PC-3 (cell line): ENCODE measurements at regions not wholly inside any gene's neighbourhood (a gene's known extent, or its start where the extent isn't known, plus 50 kb on each side); places are given as distances from the start of the nearest gene placed in this dataset.

ENCODE experiments used
- ATAC-seq: fragments of 200-7000 bp; cut with Tn5 transposase; 2 replicates; pipeline ENCODE4 v1.9.1; 2020; ENCODE audit warnings: mild to moderate bottlenecking, moderate library complexity
- BruUV-seq: library from RNA; stranded (reverse); fragments of 400-500 nt; replicated peaks from 2 replicates; lab custom pipeline; 2021; lab: Mats Ljungman, UMichigan
- CTCF ChIA-PET: fragments of 300-600 bp; sonication (Branson Sonifier 250); formaldehyde crosslinking; loops from one replicate; lab custom pipeline; 2022; ENCODE audit warnings: antibody characterized with exemption; lab: Charles Lee
- POLR2A ChIA-PET: fragments of 300-600 bp; sonication (Branson Sonifier 250); formaldehyde crosslinking; loops from one replicate; lab custom pipeline; 2022; ENCODE audit warnings: antibody characterized with exemption; ENCODE audit not compliant: unreplicated experiment; lab: Charles Lee
- DNase-seq: peaks from one replicate; pipeline ENCODE4 v3.0.0-alpha.2; 2015
- H2AFZ ChIP-seq: fragments of 300-600 bp; sonication (generic); 2 replicates; pipeline ENCODE4 v1.6.0; 2016; ENCODE audit warnings: antibody characterized with exemption, low read length
- H3F3A ChIP-seq: fragments of 300-600 bp; sonication (generic); one replicate; pipeline ENCODE4 v1.6.0; 2017; ENCODE audit warnings: antibody characterized with exemption, low read length, control low read depth, mild to moderate bottlenecking; ENCODE audit not compliant: unreplicated experiment
- H3K27ac ChIP-seq: fragments of 300-600 bp; sonication (generic); 2 replicates; pipeline ENCODE4 v1.5.1; 2016; ENCODE audit warnings: mild to moderate bottlenecking, low read length
- H3K27me3 ChIP-seq: fragments of 300-600 bp; sonication (generic); 2 replicates; pipeline ENCODE4 v1.6.1; 2016; ENCODE audit warnings: low read length, mixed read lengths
- H3K36me3 ChIP-seq: fragments of 300-600 bp; sonication (generic); 2 replicates; pipeline ENCODE4 v1.6.1; 2016; ENCODE audit warnings: low read depth, mixed run types, low read length, mixed read lengths
- H3K4me1 ChIP-seq: fragments of 300-600 bp; sonication (generic); 2 replicates; pipeline ENCODE4 v1.5.1; 2016; ENCODE audit warnings: low read length; ENCODE audit not compliant: insufficient read depth
- H3K4me2 ChIP-seq: fragments of 300-600 bp; sonication (generic); 2 replicates; pipeline ENCODE4 v1.6.0; 2016; ENCODE audit warnings: low read length
- H3K4me3 ChIP-seq: fragments of 300-600 bp; sonication (generic); 2 replicates; pipeline ENCODE4 v1.5.1; 2016; ENCODE audit warnings: mild to moderate bottlenecking, low read length, mixed read lengths
- H3K79me2 ChIP-seq: fragments of 300-600 bp; sonication (generic); 2 replicates; pipeline ENCODE4 v1.6.1; 2017; ENCODE audit warnings: low read length, mixed read lengths
- H3K9ac ChIP-seq: fragments of 300-600 bp; sonication (generic); 2 replicates; pipeline ENCODE4 v1.6.0; 2016; ENCODE audit warnings: mild to moderate bottlenecking, low read length
- H3K9me2 ChIP-seq: fragments of 300-600 bp; sonication (generic); replicated peaks from 2 replicates; pipeline ENCODE4 v1.6.1; 2016; ENCODE audit warnings: mixed run types, low read length, mixed read lengths
- H3K9me3 ChIP-seq: fragments of 300-600 bp; sonication (generic); 2 replicates; pipeline ENCODE4 v1.6.1; 2016; ENCODE audit warnings: low read length, mixed read lengths
- H4K20me1 ChIP-seq: fragments of 300-600 bp; sonication (generic); 2 replicates; pipeline ENCODE4 v1.6.1; 2016; ENCODE audit warnings: low read length, mixed read lengths
- CTCF ChIP-seq: fragments of 300-600 bp; sonication (generic); conservative IDR thresholded peaks from 2 replicates; pipeline ENCODE4 v1.5.1; 2017; ENCODE audit warnings: antibody characterized with exemption, low read depth, mild to moderate bottlenecking, low read length
- EZH2 ChIP-seq: fragments of 300-600 bp; sonication (generic); IDR thresholded peaks from one replicate; pipeline ENCODE4 v1.6.1; 2017; ENCODE audit warnings: antibody characterized with exemption, mild to moderate bottlenecking, low read length; ENCODE audit not compliant: unreplicated experiment
- EZH2phosphoT487 ChIP-seq: fragments of 300-600 bp; sonication (generic); IDR thresholded peaks from 2 replicates; pipeline ENCODE4 v1.6.1; 2018; ENCODE audit warnings: mild to moderate bottlenecking, antibody characterized with exemption, low read length, borderline replicate concordance
- intact Hi-C: fragments of 100-400 bp; cut with micrococcal nuclease; formaldehyde crosslinking; loops from 2 replicates; pipeline ENCODE4 v1.9.0; 2023

GRCh38 chr18:30106356-30106755, 936.2 kb downstream of the DSC3 start:
- Histone ChIP-seq H3K36me3 (no peaks in the 10 kb centered on the region), H3K4me1 (peaks cover 20% of the 10 kb centered on the region), H3K9ac (no peak overlapping the region), H3K4me2 (peak overlapping the region; percentile 66), H3K9me2 (no peaks in the 10 kb centered on the region), H3K27ac (peak overlapping the region; percentile 50; the same call in 1 of the 2 replicates), H3K27me3 (no peaks in the 10 kb centered on the region), H3K9me3 (no peaks in the 10 kb centered on the region), H3K4me3 (no peak overlapping the region), H3F3A (no peaks in the 10 kb centered on the region), H4K20me1 (no peaks in the 10 kb centered on the region), H3K79me2 (no peaks in the 10 kb centered on the region), H2AFZ (no peak overlapping the region)
- CTCF ChIA-PET: no interaction called here
- TF ChIP-seq EZH2phosphoT487 (no peak), EZH2 (no peak), CTCF (no peak)
- DNase-seq (peak; percentile 96), ATAC-seq (peak; percentile 99)
- no TSS peak for BruUV-seq
- POLR2A ChIA-PET: no interaction called here
- intact Hi-C loops: no loop called here

- intact Hi-C loops: no loop called here
- no TSS peak for BruUV-seq
- H3K79me2 ChIP-seq: no peaks in the 10 kb centered on the region
- no peak overlapping the region for H2AFZ ChIP-seq
- H3K9ac ChIP-seq: no peak overlapping the region
- ChIA-PET POLR2A (no interaction called here), CTCF (no interaction called here)
- H3K9me2 ChIP-seq: no peaks in the 10 kb centered on the region
- no peak for ATAC-seq
- H3K27me3 ChIP-seq: no peaks in the 10 kb centered on the region
- DNase-seq: no peak
- no peak overlapping the region for H3K27ac ChIP-seq
- TF ChIP-seq EZH2 (no peak), EZH2phosphoT487 (no peak), CTCF (no peak)
- no peaks in the 10 kb centered on the region for H4K20me1 ChIP-seq
- H3F3A ChIP-seq: no peaks in the 10 kb centered on the region
- no peaks in the 10 kb centered on the region for H3K9me3 ChIP-seq
- no peak overlapping the region for H3K4me3 ChIP-seq
- no peaks in the 10 kb centered on the region for H3K36me3 ChIP-seq
- H3K4me1 ChIP-seq: peaks cover 20% of the 10 kb centered on the region
- no peak overlapping the region for H3K4me2 ChIP-seq
Observed at GRCh38 chr18:30103881-30104280, 938.7 kb downstream of the DSC3 start.

- Histone ChIP-seq H3K4me2 (no peak overlapping the region), H2AFZ (no peak overlapping the region), H3F3A (no peaks in the 10 kb centered on the region), H3K27ac (no peak overlapping the region), H3K27me3 (no peaks in the 10 kb centered on the region), H3K4me1 (peaks cover 23% of the 10 kb centered on the region), H3K9ac (no peak overlapping the region), H3K9me3 (no peaks in the 10 kb centered on the region), H3K36me3 (no peaks in the 10 kb centered on the region), H4K20me1 (no peaks in the 10 kb centered on the region), H3K4me3 (no peak overlapping the region), H3K79me2 (no peaks in the 10 kb centered on the region), H3K9me2 (no peaks in the 10 kb centered on the region)
- ATAC-seq: no peak
- POLR2A ChIA-PET: no interaction called here
- intact Hi-C loops: no loop called here
- TF ChIP-seq CTCF (no peak), EZH2 (no peak), EZH2phosphoT487 (no peak)
- no peak for DNase-seq
- CTCF ChIA-PET: no interaction called here
- BruUV-seq: no TSS peak
Observed at GRCh38 chr18:30096796-30097195, 945.7 kb downstream of the DSC3 start.
